Glomerular visceral epithelial cell (primary cell): ENCODE measurements at regions not wholly inside any gene's neighbourhood (a gene's known extent, or its start where the extent isn't known, plus 50 kb on each side); places are given as distances from the start of the nearest gene placed in this dataset.
"Not testable (repeated sequence)": the region's sequence is repeated elsewhere in the genome, so short reads cannot be mapped to it uniquely, and the experiment has no call there.

Experiments
- DNase-seq: peaks from one replicate; pipeline ENCODE4 v3.0.0-alpha.2; 2016; ENCODE audit errors: extremely low spot score

GRCh38 chr4:163693211-163693610 lies 198.7 kb downstream of the TMA16 start:
- DNase-seq, result peak; percentile 23

GRCh38 chr4:163693776-163694175 lies 199.3 kb downstream of the TMA16 start:
- peak; percentile 62 for DNase-seq

DNA sequence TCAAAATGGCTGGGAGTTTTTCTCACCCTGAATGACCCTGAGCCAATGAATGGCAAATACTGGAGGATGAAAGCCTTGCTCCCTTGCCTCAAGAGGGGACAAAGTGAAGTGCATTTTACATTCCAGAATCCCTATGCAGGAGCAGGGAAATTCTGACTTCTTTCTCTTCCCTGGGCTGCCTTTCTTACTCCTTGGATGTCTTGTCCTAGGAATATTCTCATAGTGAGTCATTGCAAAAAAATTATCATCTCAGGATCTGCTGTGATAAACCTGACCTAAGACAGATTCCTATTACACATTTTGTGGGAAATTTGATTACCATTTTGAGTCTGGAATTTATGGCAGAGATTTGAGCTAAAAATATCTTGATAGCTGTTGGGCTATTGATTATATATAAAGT lies 199.9 kb downstream of the TMA16 start:
- peak; percentile 82 for DNase-seq

- DNase-seq, result peak; percentile 12
Observed at GRCh38 chr4:163697121-163697520, 202.6 kb downstream of the TMA16 start.

DNA sequence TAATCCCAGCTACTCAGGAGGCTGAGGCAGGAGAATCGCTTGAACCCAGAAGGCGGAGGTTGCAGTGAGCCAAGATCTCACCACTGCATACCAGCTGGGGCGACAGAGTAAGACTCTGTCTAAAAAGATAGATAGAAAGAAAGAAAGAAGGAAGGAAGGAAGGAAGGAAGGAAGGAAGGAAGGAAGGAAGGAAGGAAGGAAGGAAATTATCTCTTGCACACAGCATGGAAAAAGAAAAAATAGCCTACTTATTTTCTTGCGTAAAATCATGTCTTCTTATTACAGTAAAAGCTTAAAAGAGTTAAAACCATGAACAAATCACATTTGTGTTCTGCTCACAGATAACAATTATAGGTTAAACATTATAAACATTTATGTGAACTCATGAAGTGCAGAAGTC lies 205.9 kb downstream of the TMA16 start:
- DNase-seq, result not testable (repeated sequence)

GRCh38 chr4:163701916-163702315 lies 207.4 kb downstream of the TMA16 start:
- DNase-seq, result peak; percentile 76

DNA sequence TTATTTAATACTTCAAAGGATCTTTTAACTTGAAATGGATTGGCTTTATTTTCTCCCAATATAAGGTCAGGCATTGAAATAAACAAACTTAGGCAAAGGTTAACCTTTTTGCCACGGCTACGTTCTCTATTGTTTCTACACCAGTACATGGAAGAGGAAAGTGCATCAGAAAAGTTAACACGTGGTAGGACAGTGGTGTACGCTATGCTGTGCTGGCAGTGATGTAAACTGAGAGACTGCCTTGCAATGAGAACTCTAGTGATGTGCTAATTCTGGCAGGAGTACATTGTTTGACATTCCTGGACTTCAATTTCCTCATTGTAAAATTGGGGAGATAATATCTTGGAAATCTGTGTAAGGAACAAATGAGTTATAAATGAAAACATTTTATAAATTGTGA lies 208.2 kb downstream of the TMA16 start:
- no peak for DNase-seq

GRCh38 chr4:163703251-163703650 lies 208.8 kb downstream of the TMA16 start:
- DNase-seq, result no peak

DNA sequence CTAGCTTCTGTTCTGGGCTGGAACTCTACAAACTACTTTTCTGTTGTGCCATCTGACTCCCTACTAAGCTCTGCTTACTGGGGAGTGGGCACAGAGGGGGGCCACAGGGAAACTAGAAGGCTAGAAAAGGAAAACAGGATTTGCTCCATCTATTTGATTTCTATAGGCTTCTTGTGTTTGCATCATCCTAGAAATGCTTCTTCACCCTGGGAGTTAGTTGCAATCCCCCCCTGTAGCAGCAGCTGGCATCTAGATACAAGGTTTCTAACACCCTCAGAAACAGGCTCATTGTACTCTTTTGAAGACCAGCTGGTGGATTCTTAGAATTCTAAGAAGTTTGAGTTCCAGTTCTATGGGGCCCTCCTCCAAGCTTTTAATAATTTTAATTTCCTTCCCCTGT lies 213.4 kb downstream of the TMA16 start:
- DNase-seq, result no peak

- no peak for DNase-seq
Observed at GRCh38 chr4:163709601-163710000, 215.1 kb downstream of the TMA16 start.

DNA sequence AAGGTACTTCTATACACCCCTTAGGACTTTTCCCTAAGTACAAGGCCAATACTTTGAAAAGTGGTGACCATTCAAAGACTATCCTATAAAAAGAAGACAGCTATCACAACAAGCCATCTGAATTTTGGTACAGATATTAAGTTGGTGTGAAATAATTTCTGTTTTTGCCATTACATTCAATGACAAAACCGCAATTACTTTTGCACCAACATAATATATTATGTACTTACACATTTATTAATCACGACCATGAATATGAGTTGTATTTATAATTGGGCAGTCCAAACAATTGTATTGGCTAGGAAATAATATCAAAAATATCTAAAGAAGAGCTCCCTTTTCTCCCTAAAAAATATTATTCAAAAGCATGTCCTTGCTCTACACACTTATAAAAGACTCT lies 215.7 kb downstream of the TMA16 start:
- no peak for DNase-seq

DNA sequence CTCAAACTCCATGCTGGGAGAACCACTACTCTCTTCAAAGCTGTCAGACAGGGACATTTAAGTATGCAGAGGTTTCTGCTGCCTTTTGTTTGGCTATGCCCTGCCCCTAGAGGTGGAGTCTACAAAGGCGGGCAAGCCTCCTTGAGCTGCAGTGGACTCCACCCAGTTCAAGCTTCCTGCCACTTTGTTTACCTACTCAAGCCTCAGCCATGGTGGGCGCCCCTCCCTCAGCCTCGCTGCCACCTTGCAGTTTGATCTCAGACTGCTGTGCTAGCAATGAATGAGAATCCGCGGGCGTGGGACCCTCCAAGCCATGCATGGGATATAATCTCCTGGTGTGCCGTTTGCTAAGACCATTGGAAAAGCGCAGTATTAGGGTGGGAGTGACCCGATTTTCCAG lies 230.0 kb downstream of the TMA16 start:
- not testable (repeated sequence) for DNase-seq

- DNase-seq, result no peak
Observed at GRCh38 chr4:163726641-163727040, 232.2 kb downstream of the TMA16 start.

- no peak for DNase-seq
Observed at GRCh38 chr4:163731071-163731470, 236.6 kb downstream of the TMA16 start.

- no peak for DNase-seq
Observed at GRCh38 chr4:163732473-163732872, 238.0 kb downstream of the TMA16 start.

DNA sequence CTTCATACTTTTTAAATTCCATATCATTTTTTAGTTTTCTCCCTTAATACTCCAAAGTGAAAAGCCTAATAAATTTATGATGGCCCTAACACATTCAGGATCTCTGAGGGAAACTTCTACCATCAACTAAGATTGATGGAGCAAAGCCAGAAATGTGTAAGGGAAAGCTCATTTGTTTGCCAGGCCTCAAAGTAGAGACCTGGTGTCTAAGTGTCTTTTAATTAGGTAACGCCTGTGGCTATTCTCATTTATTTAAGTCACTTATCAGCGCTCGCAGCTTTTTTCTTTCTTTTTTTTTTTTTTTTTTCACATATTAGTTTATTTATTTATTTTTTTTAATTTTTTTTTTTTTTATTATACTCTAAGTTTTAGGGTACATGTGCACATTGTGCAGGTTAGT lies 242.4 kb downstream of the TMA16 start:
- no peak for DNase-seq

DNA sequence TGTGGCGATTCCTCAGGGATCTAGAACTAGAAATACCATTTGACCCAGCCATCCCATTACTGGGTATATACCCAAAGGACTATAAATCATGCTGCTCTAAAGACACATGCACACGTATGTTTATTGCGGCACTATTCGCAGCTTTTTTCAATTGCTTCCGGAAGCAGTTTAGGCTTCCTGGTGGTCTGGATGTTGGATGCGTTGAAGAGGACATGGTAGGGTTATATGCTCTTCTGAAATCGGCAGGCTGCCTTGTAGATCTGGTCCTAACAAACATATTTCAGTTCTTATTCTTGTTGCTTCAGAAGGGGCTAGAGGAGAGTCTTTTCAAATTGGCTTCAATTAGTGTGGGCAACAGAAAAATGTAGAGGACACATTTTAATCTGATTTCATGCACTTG lies 243.4 kb downstream of the TMA16 start:
- DNase-seq, result not testable (repeated sequence)

- DNase-seq, result no peak
Observed at GRCh38 chr4:163738521-163738920, 244.0 kb downstream of the TMA16 start.

GRCh38 chr4:163744861-163745260 lies 250.4 kb downstream of the TMA16 start:
- DNase-seq, result no peak

DNA sequence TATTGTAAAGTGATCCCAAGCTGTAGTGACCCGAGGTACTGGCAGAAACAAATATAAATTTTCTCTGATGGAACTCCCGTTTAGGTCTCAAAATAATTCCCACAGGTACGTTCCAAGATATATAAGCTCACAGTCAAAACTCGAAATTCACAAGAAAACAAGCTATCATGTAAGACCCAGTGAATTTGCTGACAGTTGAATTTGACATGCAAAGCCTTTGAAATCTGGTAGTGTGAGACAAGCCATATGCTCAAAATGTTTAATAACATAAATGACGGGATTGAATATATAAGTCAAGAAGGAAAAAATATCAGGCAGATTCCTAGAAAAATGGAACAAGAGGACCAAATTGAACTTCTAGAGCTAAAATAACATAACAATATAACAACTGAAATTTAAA lies 252.8 kb downstream of the TMA16 start:
- no peak for DNase-seq

DNA sequence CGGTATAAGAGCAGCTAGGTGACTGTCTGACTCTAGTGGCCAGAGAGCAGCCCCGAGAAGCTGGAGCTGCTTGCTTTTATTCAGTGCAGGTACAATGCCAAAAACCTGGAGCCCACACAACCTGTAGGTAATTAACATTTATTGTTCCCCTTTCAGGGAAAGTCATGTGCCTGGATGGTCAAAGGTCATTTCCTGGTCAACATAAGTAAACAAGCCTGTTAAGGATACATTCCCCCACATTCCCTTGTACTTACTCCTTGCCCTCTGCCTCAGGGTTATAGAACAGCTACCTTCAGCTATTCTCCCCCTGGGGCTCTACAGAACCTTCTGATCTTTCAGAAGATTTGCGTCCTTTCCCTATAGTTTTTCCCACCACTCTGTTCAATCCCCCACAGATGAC lies 253.4 kb downstream of the TMA16 start:
- no peak for DNase-seq

DNA sequence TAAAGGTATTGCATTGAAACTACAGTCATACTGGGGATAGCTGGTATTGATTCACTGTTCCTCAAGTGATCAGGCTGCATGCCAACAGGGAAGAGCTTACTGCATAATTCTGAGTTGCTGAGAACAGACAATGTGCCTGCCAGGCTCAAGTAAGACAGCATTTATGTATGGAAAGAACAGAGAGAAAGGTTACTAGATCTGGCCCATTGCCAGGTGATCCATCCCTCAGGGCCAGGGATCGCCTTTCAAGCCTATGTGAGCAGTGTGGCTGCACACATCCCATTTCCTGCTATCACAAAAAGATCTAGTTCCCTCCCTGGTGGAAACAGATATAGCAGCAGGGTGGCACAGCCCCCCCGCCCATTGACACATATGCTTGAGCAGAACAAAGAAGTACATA lies 254.0 kb downstream of the TMA16 start:
- DNase-seq, result peak; percentile 29

GRCh38 chr4:163755013-163755412 lies 260.5 kb downstream of the TMA16 start:
- DNase-seq, result peak; percentile 21

DNA sequence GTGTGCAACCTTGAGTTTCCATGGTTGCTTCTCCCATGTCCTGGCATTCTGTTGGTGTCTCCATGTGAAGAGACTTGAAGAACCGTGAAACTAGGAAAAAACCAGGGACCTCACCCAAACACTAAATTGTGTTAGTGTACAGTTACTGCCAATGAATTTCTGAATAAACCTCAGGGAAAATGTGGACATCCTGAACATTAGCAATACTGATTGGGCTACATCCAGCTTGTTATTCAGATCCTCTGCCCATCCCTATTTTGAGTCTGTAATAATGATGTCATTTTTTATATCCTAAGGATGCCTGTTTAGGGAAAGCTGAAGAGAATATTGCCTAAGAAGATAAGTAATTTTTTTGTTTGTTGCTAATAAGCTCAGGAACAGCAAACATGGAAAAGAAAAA lies 262.7 kb downstream of the TMA16 start:
- DNase-seq, result no peak

DNA sequence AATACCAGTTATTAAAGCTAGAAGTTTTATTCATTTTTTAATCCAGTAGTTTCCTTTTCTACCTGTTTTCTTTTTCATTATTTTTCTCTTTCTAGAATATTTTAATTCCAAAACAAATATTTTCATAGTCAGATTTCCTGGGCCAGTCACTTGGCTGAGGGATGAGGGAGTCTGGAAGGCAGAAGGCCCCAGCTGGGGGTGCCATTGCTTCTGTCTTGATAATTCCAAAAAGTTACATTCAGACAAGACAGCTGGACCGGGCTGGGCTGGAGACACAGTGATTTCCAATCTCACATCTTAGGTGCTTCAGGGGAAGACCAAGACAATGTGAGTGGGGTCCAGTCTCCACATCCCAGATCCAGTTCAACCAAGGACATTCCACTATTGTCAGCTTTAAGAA lies 263.5 kb downstream of the TMA16 start:
- no peak for DNase-seq
